NCI-H146 treated with DMSO at 0.1 percent for 48 hours (cell line): ENCODE measurements at regions not wholly inside any gene's neighbourhood (a gene's known extent, or its start where the extent isn't known, plus 50 kb on each side); places are given as distances from the start of the nearest gene placed in this dataset.
"Not testable (repeated sequence)": the region's sequence is repeated elsewhere in the genome, so short reads cannot be mapped to it uniquely, and the experiment has no call there.

Experiments
- DNase-seq: peaks from one replicate; lab custom pipeline; 2025; ENCODE audit not compliant: unreplicated experiment; lab: John Stamatoyannopoulos, UW

GRCh38 chr6:12605888-12606345 is 110.7 kb upstream of the PHACTR1 start:
- DNase-seq: peak; percentile 1

GRCh38 chr6:12606616-12607015 is 110.0 kb upstream of the PHACTR1 start:
- no peak for DNase-seq

- no peak for DNase-seq
These were observed 108.3 kb upstream of the PHACTR1 start for GRCh38 chr6:12608016-12608860.

GRCh38 chr6:12608874-12609273 is 107.7 kb upstream of the PHACTR1 start:
- no peak for DNase-seq

- DNase-seq: no peak
These were observed 106.8 kb upstream of the PHACTR1 start for GRCh38 chr6:12609751-12610150.

GRCh38 chr6:12610862-12611261 is 105.7 kb upstream of the PHACTR1 start:
- no peak for DNase-seq

GRCh38 chr6:12613811-12614210 is 102.8 kb upstream of the PHACTR1 start:
- DNase-seq: no peak

GRCh38 chr6:12614456-12614855 is 102.1 kb upstream of the PHACTR1 start:
- no peak for DNase-seq

- no peak for DNase-seq
These were observed 98.3 kb upstream of the PHACTR1 start for GRCh38 chr6:12618296-12618695.

- no peak for DNase-seq
These were observed 94.8 kb upstream of the PHACTR1 start for GRCh38 chr6:12621754-12622153.

- DNase-seq: no peak
These were observed 94.0 kb upstream of the PHACTR1 start for GRCh38 chr6:12622566-12622965.

GRCh38 chr6:12624142-12624837 is 92.3 kb upstream of the PHACTR1 start:
- no peak for DNase-seq

GRCh38 chr6:12627053-12627452 is 89.5 kb upstream of the PHACTR1 start:
- DNase-seq: no peak

- DNase-seq: no peak
These were observed 88.2 kb upstream of the PHACTR1 start for GRCh38 chr6:12628327-12628726.

- DNase-seq: not testable (repeated sequence)
These were observed 82.8 kb upstream of the PHACTR1 start for GRCh38 chr6:12633746-12634145.

- no peak for DNase-seq
These were observed 81.2 kb upstream of the PHACTR1 start for GRCh38 chr6:12635375-12635774.

GRCh38 chr6:12635813-12636212 is 80.8 kb upstream of the PHACTR1 start:
- no peak for DNase-seq

- no peak for DNase-seq
These were observed 80.2 kb upstream of the PHACTR1 start for GRCh38 chr6:12636336-12636735.

- no peak for DNase-seq
These were observed 78.5 kb upstream of the PHACTR1 start for GRCh38 chr6:12637960-12638641.

GRCh38 chr6:12640438-12640837 is 76.1 kb upstream of the PHACTR1 start:
- no peak for DNase-seq

- not testable (repeated sequence) for DNase-seq
These were observed 74.8 kb upstream of the PHACTR1 start for GRCh38 chr6:12641785-12642184.

GRCh38 chr6:12645941-12646340 is 70.6 kb upstream of the PHACTR1 start:
- no peak for DNase-seq
